Stimulated activated naive CD4-positive, alpha-beta T cell treated with Interleukin-2 at 50 U/mL for 16 hours (primary cell): ENCODE measurements at regions not wholly inside any gene's neighbourhood (a gene's known extent, or its start where the extent isn't known, plus 50 kb on each side); places are given as distances from the start of the nearest gene placed in this dataset.
"Not testable (repeated sequence)": the region's sequence is repeated elsewhere in the genome, so short reads cannot be mapped to it uniquely, and the experiment has no call there.

Experiments used
- DNase-seq: peaks from one replicate; lab custom pipeline; 2025; lab: John Stamatoyannopoulos, UW

DNA sequence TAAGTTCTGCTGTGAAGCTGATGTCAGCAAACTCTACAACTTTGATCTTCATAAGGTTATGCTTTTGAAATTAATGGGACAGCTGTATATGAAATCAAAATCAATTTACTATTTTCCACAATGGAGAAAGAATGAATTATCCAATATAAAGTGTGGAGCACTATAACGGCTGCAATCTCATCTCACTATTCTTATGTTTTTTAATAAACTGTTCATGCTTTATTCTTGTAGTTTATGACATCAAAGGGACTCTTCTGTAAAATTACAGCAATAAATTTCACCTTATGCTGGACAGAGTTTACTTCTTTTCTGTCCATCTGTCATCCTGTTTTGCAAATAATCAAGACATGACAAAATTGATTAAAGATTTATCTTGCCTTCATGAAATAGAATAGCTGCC lies 192.5 kb downstream of the TECRL start:
- DNase-seq: no peak

DNA sequence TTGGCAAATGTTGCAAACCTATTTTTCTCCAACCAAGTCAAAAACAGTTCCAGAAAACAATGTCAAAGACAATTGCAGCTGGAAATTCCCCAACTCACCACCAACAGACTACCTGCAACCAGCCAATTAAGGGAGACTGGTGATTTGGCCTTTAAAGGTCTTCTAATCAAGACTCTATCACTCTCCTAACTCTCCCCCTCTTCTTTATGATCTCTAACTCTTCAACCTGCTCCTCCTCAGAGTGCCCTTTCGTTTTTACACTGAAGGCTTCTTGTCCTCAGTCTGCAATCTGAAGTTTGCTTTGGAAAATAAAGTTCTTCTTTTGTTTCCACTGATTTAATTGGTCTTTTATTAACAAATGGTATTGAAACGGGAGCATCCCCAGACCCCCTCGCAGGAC lies 203.9 kb downstream of the TECRL start:
- no peak for DNase-seq

DNA sequence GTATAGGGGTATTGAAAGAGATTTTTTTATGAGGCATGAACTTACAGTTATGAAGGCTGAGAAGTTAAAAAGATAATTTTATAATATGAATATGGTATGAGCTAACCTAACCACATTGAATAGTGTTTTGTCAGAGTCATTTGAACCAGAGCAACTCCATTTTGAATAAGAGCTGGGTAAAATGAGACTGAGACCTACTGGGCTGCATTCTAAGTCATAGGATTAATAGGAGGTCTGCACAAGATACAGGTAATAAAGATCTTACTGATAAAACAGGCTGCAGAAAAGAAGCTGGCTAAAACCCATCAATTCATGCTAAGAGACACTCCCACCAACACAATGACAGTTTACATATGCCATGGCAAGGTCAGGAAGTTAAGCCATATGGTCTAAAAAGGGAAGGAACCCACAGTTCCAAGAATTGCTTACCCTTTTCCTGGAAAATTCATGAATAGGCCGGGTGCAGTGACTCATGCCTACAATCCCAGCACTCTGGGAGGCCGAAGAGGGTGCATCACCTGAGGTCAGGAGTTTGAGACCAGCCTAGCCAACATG lies 209.2 kb downstream of the TECRL start:
- DNase-seq: no peak

DNA sequence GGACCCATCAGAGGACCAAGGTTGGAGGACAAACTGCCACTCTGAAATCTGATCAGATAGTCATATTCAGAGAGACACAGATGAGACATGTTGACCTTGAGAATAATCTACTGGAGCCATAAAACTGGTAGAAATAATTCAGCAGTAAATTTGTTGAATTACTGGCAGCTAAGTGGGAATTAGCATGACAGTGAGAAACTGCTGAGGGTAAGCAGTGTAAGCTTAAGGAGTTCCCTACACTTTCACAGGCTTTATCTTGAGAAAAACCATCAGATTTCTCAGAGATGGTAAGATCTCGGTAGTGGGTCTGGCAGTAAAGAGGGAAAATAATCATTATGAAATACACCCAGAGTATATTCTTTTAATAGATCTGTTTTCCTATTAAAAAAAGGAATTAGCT lies 213.7 kb downstream of the TECRL start:
- no peak for DNase-seq

DNA sequence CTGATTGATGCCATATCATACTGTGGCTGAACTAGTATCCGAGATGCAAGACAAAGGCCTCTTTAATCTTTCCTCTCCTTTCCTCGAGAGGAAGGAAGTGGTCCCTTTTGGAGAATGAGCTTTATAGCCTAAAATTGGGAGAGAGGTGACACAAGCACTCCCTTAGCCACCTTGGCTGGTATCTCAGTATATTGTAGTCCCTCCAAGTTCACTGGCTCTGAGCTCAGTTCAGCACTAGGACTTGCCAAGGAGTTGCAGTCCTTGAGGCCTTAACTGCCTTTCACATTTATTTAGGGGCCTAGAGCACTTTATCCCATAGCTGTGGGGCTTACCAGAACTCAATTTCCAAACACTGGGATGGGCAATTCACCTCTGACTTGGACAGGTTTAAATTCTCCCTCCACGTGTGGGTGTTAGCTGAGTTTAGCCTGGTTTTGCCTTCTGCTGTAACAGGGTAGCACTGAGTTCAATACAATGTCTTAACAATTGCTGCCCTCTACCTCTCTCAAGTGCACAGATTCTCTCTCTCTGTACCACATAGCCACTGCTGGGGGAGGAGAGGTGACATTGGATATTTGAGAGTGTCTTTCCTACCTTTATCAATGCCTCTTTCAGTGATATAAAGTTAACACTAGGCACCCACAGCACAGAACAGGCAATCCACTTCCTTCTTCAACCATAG lies 216.4 kb downstream of the TECRL start:
- no peak for DNase-seq

DNA sequence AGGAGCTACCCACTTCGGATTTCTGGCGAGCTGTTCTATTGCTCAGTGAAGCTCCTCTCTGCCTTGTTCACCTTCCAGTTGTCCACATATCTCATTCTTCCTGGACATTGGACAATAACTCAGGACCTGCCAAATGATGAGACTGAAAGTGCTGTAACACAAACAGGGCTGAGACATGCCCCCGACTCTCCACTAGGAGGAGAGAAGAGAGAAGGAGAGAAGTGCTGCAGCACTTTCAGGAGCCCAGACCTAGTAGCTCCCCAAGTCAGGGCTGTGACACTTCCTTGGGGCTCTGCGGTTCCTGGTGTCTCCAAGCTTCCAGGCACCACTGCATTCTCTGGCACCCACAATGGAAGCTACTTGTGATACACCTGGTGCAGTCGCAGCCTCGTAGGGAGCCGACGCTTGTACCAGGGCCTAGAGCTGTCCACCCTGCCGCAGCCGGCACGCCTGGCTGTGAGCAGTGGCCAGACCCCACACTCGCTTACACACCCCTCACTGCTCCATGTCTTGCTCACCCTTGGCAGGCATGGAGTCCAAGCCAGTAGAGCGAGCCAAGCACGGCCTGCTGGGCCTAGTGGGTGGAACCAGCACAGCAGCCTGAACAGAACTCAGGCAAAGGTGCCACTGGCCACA lies 234.9 kb downstream of the TECRL start:
- DNase-seq: no peak

DNA sequence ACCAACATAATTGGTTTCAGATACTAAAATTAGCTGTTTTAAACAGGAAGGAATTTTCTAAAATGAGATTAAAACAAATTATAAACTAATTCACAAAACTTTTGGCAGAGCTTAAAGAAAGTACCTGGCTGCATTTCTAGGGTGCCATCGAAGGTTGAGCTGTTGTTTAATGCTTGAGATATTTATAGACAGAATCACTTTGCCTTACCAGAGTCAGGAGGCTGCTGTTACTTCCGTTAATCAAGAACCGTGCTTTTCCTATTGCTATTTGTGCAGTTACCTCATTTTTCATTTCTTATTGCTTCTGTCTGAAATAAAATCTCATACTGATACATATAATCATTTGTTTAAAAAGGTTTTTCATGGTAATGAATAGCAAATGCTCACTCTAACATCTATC lies 242.9 kb downstream of the TECRL start:
- DNase-seq: no peak

DNA sequence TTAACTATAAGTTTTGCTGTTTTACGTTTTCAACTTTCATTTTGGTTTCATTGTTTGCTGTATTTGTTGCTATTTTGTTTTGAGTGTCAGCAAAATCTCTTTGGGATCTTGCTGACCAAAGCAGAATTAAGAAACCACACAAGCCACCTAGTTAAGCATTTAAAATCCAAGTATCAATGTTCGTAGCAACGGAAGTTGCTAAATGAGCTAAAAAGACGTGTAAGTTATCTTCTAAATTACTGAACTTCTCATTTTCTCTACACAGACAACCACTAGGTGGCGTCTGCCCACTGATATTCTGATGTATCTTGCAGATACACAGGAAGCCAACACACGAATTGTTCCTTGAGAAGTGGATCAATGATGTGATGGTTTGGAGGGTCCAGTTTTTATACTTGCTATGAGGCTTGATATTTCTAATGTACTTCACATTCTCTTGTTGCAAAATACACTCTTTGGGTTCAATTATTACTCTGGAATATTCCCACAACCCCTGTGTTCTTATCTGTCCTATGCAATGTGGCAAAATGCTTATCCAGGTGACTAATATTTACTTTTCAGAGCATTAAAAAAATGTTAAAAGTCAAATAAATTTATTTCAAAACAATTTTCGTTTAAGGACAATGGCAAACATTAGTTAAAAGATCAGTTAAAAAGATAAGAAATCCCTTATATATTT lies 250.5 kb downstream of the TECRL start:
- DNase-seq: peak; percentile 2

DNA sequence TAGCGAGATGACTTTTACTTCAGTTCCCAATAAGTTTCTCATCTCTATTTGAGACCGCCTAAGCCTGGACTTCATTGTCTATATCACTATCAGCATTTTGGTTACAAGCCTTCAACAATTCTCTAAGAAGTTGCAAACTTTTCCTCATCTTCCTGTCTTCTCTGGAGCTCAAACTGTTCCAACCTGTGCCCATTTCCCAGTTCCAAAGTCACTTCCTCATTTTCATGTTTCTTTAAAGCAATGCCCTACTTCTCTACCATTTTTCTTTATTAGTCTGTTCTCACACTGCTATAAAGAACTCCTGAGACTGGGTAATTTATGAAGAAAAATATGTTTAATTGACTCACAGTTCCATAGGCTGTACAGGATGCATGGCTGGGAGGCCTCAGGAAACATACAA lies 251.9 kb downstream of the TECRL start:
- DNase-seq: no peak

DNA sequence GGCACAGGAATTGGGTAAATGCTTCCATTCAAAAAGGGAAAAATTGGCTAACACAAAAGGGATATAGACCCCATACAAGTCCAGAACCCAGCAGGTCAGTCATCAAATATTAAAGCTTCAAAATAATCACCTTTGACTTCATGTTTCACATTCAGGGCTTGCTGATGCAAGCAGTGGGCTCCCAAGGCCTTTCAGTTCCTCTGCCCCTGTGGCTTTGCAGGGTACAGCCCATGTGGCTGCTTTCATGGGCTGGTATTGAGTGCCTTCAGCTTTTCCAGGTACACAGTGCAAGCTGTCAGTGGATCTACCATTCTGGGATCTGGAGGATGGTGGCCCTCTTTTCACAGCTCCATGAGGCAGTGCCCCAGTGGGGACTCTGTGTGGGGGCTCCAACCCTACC lies 253.0 kb downstream of the TECRL start:
- no peak for DNase-seq

DNA sequence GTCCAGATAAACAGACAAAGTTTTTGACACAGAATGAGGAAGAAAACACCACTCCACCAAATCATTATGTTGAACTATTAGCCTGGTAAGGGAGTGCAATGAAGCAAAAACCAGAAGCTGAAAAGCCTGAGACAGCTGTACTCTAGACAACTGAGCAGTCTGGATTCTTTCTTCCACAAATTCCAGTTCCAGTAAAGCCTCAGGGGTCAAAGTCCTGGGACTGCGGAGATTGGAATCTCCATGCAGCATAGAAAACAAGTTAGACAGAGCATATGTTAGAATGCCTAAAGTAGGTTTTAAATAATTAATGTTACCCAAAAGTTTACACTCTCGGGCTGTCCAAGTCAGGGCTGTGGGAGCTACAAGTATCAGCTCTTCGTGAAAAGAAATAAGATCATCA lies 263.2 kb downstream of the TECRL start:
- no peak for DNase-seq

DNA sequence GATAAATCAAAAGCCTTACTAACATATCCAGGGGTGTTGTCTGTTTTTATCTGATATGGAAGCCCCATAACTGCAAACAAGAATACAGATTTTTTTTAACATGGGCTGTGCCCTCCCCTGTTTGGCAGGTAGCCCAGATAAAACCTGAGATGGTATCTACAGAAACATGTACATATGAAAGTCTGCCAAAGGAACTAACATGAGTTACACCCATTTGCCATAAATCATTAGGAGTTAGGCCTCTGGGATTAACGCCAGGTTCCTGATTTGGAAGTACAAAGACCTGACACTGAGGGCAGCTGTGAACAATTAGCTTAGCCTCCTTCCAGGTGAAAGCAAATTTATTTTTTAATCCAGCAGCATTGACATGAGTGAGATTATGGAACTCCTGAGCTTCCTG lies 264.3 kb downstream of the TECRL start:
- DNase-seq: no peak

DNA sequence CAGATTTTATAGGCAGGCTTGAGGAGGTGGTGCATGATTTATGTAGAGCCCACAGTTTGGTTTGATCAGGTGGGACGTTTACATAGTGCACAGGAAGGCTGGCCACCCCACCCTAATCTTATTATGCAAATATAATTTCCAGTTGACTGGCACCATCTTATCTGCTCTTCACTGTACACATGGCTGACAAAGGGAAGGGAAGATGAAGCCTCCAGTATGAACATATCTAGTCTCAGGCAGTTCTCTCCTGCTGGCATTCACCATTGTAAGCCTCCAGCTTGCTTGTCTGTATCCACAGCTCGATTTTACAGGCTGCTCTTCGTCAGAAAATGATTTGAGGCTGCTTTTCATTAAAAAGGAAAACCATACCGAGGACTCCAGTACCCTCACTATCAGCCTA lies 278.3 kb downstream of the TECRL start:
- DNase-seq: no peak

DNA sequence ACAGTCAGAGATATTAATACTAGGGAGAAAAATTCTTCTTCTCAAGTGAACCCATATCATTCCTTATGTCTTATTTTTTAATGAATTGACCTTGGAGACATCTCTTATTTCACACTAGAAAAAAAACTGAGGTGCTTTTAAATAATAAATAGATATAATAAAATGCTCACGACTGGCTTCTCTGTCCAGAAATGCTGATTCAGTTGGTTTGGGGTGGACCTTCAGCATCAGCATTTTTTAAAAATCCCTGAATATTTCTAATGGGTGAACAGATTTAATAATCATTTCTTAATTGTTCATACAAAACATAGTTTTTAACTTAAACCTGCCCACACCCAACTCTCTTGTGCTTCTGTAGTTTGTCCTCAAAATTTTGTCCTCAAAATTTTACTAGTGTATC lies 283.9 kb downstream of the TECRL start:
- no peak for DNase-seq

DNA sequence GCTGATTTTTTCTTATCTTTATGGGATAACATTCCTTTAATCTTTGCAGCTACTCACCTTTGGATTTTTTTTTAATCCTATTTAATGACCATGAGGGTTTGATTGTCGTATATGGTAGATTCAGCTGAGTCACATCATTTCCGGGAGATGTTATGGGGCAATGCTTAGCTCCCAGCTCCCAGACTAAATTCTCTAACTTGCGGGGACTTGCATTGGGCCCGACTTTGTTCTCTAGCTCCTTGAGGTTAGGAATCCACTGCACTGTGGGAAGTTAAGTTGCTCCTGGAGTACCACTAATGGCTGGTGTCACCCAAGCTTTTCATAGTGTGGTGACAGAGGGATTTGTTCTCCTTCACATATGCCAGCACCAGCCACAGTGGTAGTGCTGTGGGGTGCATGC lies 287.4 kb downstream of the TECRL start:
- no peak for DNase-seq

DNA sequence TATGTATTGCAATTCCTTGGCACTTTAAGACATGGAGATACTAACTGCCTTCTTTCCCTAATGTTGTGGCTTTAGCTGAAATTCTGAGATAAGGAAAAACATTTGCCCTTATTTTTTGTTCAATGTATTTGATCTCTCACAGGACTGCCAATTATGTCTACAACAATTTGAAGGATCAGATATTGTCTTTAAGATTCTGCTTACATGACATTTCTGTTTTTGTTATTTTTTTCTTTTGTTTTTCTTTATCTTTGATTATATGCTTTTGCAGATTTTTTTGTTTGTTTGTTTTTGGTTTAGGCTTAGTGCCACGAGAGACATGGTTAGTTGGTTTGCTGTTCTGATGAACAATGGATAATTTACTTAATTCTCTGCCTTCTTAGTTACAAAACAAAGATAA lies 303.3 kb downstream of the TECRL start:
- no peak for DNase-seq

DNA sequence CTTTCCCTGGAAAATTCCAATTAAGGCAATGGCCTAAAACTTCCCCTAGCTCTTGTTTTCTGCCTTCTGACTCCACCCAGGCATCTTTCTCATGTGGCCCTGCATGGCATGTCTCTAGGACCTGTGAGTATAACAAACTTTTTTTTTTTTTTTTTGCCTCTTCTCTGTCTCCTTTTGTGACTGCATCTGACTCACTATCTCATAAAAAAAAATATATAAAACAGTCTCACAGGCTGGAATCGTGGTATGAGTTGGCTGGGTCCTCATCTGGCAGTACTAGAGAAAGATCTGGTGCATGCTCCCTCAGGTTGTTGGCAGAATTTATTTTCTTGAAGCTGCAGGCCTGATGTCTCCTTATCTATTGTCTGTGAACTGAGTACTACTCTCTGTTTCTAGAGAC lies 313.9 kb downstream of the TECRL start:
- no peak for DNase-seq

DNA sequence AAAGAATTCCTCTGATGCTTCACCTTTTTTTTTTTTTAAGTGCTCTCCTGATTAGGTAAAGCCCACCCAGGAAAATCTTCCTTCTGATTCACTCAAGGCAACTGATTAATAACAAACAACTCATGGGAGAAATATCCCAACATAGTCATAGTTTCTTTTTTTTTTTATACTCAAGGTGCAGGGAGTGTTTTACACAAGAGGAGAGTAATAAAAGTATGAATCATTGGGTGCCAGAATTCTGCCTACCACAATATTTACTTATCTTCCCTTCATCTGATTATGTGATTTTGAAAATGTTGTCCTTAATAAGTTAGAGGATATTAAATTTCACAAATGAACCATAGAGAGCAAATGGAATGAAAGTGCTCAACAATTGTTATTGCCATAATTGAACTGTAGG lies 329.9 kb downstream of the TECRL start:
- no peak for DNase-seq

DNA sequence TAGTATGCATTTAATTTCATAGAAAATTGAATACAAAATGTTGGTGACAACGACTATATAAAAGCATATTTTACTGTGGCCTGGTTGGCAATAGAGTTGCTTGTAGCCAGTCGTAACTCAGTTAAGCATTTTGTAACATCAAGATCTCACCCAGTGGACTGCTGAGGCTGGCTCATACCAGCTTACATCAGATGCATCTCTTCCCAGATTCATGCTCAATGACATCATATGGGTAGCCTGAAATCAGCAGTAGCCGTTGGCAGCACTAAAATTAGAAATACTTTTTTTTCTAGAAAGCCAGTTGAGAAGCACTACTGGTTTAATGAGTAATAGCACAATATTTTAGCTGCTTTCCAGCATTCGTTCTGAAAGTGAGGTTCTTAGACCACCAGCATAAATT lies 341.2 kb downstream of the TECRL start:
- DNase-seq: no peak

DNA sequence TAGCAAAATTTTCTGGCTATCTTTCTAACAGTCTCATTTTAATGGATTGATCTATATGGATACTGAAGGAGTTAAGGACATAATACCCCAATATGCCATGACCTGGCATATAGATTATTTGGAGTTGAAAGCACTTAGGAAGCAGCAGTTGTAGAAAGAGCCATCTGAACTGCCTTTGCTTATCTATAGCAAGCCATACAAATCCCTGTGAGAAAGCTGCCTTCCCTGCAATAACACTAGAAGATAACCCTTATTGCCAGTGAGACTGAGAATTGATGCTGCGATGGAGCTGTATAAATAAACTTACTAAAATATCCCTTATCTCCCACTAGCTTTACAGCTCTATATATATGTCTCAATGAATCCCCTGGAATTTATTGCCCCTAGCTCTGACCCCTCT lies 346.3 kb downstream of the TECRL start:
- no peak for DNase-seq

DNA sequence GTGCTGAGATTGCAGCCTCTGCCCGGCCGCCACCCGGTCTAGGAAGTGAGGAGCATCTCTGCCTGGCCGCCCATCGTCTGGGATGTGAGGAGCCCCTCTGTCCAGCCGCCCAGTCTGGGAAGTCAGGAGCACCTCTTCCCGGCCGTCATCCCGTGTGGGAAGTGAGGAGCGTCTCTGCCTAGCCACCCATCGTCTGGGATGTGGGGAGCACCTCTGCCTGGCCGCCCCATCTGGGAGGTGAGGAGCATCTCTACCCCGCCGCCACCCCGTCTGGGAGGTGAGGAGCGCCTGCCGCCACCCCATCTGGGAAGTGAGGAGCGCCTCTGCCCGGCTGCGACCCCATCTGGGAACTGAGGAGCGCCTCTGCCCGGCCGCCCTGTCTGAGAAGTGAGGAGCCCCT lies 372.2 kb downstream of the TECRL start:
- not testable (repeated sequence) for DNase-seq

DNA sequence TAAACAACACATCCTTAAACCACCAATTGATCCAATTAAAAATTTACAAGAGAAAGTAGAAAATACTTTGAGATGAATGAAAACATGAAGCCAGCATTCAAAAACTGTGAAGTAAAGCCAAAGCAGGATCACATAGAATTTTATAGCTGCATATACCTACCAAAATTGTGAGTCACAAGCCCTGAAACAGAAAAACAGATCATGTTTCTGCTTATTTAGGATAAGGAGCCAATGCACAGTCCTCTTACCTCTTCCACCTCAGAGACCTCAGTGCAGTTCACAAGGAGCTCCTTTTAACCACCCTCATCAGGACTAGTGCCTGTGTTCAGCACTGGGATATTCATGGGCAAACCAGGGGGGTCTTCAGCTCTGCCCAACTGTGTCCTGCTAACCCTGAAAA lies 386.7 kb downstream of the TECRL start:
- no peak for DNase-seq

DNA sequence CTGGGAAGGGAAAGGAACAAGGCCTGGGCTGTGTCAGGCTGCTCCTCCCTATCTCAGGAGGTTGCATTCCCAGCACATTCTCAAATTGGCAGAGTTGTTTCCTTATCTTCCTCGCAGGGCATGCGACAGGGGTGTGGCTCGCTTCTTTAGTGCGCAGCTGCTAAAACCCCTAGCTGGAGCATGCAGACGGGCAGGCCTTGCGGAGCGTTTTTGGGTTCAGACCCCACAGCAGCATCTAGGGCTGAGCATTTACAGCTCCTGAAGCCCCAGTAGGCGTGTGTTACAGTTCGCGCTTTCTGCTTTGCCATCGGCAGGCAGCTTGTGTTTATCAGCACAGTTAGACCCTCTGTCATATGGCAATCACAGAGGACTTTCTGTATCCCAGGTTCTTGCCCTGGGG lies 392.4 kb downstream of the TECRL start:
- no peak for DNase-seq
